NCI-H2171 (cell line): ENCODE measurements at regions not wholly inside any gene's neighbourhood (a gene's known extent, or its start where the extent isn't known, plus 50 kb on each side); places are given as distances from the start of the nearest gene placed in this dataset.

Experiments used
- DNase-seq: peaks from one replicate; lab custom pipeline; 2025; lab: John Stamatoyannopoulos, UW

GRCh38 chr3:25099666-25100065, 328.4 kb upstream of the RARB start:
- DNase-seq: no peak

- DNase-seq: no peak
These were observed 324.7 kb upstream of the RARB start for GRCh38 chr3:25103391-25103790.

- DNase-seq: no peak
These were observed 320.0 kb upstream of the RARB start for GRCh38 chr3:25107918-25108617.

- no peak for DNase-seq
These were observed 317.4 kb upstream of the RARB start for GRCh38 chr3:25110642-25111041.

- no peak for DNase-seq
These were observed 314.2 kb upstream of the RARB start for GRCh38 chr3:25113891-25114290.

GRCh38 chr3:25114532-25114931, 313.5 kb upstream of the RARB start:
- DNase-seq: no peak

GRCh38 chr3:25117005-25117593, 311.0 kb upstream of the RARB start:
- no peak for DNase-seq

GRCh38 chr3:25119682-25120081, 308.4 kb upstream of the RARB start:
- DNase-seq: no peak

GRCh38 chr3:25120665-25121064, 307.4 kb upstream of the RARB start:
- no peak for DNase-seq

- no peak for DNase-seq
These were observed 302.9 kb upstream of the RARB start for GRCh38 chr3:25125201-25125600.

GRCh38 chr3:25128735-25129134, 299.3 kb upstream of the RARB start:
- DNase-seq: no peak

GRCh38 chr3:25130724-25131520, 297.1 kb upstream of the RARB start:
- DNase-seq: no peak

GRCh38 chr3:25133588-25133987, 294.5 kb upstream of the RARB start:
- no peak for DNase-seq

GRCh38 chr3:25137606-25138005, 290.5 kb upstream of the RARB start:
- DNase-seq: no peak

GRCh38 chr3:25139267-25139666, 288.8 kb upstream of the RARB start:
- no peak for DNase-seq

- DNase-seq: no peak
These were observed 285.3 kb upstream of the RARB start for GRCh38 chr3:25142609-25143355.

- DNase-seq: no peak
These were observed 284.6 kb upstream of the RARB start for GRCh38 chr3:25143356-25144025.

GRCh38 chr3:25144430-25144829, 283.6 kb upstream of the RARB start:
- no peak for DNase-seq

- DNase-seq: no peak
These were observed 282.9 kb upstream of the RARB start for GRCh38 chr3:25145176-25145575.

- no peak for DNase-seq
These were observed 277.9 kb upstream of the RARB start for GRCh38 chr3:25150199-25150598.

GRCh38 chr3:25151281-25151902, 276.7 kb upstream of the RARB start:
- DNase-seq: no peak
